ENCODE measurements at regions not wholly inside any gene's neighbourhood (a gene's known extent, or its start where the extent isn't known, plus 50 kb on each side); places are given as distances from the start of the nearest gene placed in this dataset.

GRCh38 chr3:87555290-87555689, 278.9 kb upstream of the POU1F1 start:
- Mint-ChIP-seq H3K36me3 (ENCODE audit: insufficient read depth in 1 of 3, low read depth in 3 of 3) (no peaks in the 10 kb centered on the region; a peak in 1 of 7 replicates), H3K27ac (no peak overlapping the region), H3K27me3 (ENCODE audit: low read depth) (no peaks in the 10 kb centered on the region), H3K4me3 (no peak overlapping the region), H3K4me1 (no peaks in the 10 kb centered on the region), H3K9me3 (no peaks in the 10 kb centered on the region)
- TF ChIP-seq CTCF (conservative IDR thresholded peaks at IDR 0.05), result no peak
- Histone ChIP-seq H3K79me2 (ENCODE audit: insufficient read depth, low read length) (no peaks in the 10 kb centered on the region), H3K9me3 (ENCODE audit: control insufficient read depth, low read depth, low read length) (no peaks in the 10 kb centered on the region), H4K5ac (ENCODE audit: insufficient read length, low read depth, low read length) (no peak overlapping the region), H2AFZ (ENCODE audit: low read length) (no peak overlapping the region), H4K91ac (ENCODE audit: insufficient read length, low read depth, low read length) (no peak overlapping the region), H3K14ac (ENCODE audit: insufficient read depth, low read length) (no peak overlapping the region), H4K8ac (replicated peaks; ENCODE audit: insufficient read length, low read depth, low read length) (no peak overlapping the region), H3K9ac (ENCODE audit: extremely low read depth, insufficient read length, low read length) (no peak overlapping the region), H3K18ac (ENCODE audit: insufficient read length, low read depth, low read length) (no peak overlapping the region), H2BK12ac (ENCODE audit: insufficient read length, low read depth, low read length) (no peak overlapping the region), H2BK120ac (ENCODE audit: low read depth, low read length, poor library complexity, severe bottlenecking) (no peak overlapping the region), H3K79me1 (ENCODE audit: insufficient read depth, low read depth, low read length, poor library complexity, severe bottlenecking) (no peaks in the 10 kb centered on the region), H3K4me1 (ENCODE audit: insufficient read depth, low read length) (no peaks in the 10 kb centered on the region), H3K23ac (ENCODE audit: insufficient read length, low read depth, low read length) (no peak overlapping the region), H2BK5ac (ENCODE audit: insufficient read length, low read length) (no peak overlapping the region), H3T11ph (ENCODE audit: low read length) (no peak overlapping the region), H3K56ac (ENCODE audit: insufficient read length, low read depth, low read length) (no peak overlapping the region), H3K27ac (ENCODE audit: insufficient read length, low read depth, low read length) (no peak overlapping the region), H2BK15ac (ENCODE audit: low read depth, low read length) (no peak overlapping the region), H2AK5ac (ENCODE audit: insufficient read length, low read length) (no peak overlapping the region), H3K23me2 (ENCODE audit: insufficient read length, low read depth, low read length, poor library complexity, severe bottlenecking) (no peaks in the 10 kb centered on the region), H3K27me3 (ENCODE audit: insufficient read depth, low read length) (no peaks in the 10 kb centered on the region), H4K20me1 (ENCODE audit: control insufficient read depth, insufficient read depth, insufficient read length) (no peaks in the 10 kb centered on the region), H3K4ac (ENCODE audit: low read depth, low read length) (no peak overlapping the region), H2BK20ac (ENCODE audit: low read depth, low read length, poor library complexity, severe bottlenecking) (no peak overlapping the region), H3K4me2 (ENCODE audit: insufficient read depth, insufficient read length, low read length) (no peak overlapping the region)
- DNase-seq, result no peak
- WGBS (ENCODE audit: extremely low coverage, insufficient read length, low lambda C conversion rate), result no CpG with 5 or more reads among the region's 1 CpG

Data from H9 (cell line).